Pulmonary artery endothelial cell (primary cell): ENCODE measurements at regions not wholly inside any gene's neighbourhood (a gene's known extent, or its start where the extent isn't known, plus 50 kb on each side); places are given as distances from the start of the nearest gene placed in this dataset.

Source experiments
- DNase-seq: peaks from one replicate; pipeline ENCODE4 v3.0.0-alpha.2; 2011; ENCODE audit warnings: low read depth, low spot score

DNA sequence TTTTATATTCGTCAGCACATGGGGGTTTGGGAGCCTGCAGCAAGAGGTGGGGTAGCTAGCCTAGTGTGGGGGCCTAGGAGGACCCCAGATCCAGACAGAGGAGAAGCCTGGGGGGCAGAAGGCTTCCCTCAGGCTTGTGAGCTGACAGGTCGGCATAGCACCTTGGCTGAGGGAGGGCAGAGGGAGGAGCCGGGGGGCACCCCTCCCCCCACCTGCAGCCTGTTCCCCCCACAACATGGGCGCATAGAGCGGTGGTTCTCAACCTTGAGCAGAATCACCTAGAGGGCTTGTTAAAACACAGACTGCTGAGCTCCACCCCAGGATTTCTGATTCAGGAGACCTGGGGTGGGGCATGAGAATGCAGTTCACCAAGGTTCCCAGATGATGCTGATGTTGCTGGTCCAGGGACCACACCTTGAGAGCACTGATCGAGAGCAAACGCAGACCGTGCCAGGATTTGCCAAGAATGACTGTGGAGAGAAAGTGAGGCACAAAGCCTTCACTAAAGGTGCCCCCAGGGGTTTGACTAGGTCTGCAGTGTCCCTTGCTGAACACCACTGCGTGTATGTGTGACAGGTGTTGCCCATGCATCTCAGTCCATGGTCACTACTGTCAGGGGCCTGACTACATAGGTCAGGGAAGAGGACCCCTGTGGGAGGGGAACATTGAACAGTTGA, 163.3 kb downstream of the MACROH2A1 start:
- no peak for DNase-seq

DNA sequence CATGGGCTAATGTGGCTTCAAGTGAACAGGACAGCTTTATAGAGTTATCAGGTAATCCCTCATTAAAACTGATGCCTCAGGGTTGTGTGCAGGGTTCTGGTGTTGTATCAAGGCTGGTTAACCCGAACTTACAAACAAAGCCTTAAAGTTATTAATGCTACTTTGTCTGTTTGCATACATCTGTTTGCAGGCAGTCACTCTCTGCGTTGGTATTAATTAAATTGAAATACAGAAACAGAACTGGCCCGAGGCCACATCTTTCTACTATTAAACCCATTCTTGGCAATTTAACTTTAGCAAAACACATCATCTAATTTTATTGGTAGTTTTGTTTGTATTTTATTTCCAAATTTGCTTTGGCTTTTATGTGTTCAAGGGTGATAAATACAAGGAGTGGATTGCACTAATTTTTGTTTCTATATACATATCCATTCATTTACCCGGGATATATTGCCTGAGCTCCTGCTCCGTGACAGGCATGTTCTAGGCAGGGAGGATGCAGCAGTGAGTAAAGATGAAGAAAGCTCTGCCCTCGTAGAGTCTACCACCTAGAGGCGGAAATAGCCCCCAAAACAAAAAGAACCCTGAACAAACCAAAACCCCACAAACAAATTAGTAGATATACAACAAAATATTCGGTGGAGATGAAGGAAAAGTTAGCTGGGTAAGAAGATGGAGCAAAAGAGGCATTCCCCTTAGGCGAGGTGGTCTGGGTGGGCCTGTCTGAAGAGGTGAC, 164.2 kb downstream of the MACROH2A1 start:
- DNase-seq = no peak

DNA sequence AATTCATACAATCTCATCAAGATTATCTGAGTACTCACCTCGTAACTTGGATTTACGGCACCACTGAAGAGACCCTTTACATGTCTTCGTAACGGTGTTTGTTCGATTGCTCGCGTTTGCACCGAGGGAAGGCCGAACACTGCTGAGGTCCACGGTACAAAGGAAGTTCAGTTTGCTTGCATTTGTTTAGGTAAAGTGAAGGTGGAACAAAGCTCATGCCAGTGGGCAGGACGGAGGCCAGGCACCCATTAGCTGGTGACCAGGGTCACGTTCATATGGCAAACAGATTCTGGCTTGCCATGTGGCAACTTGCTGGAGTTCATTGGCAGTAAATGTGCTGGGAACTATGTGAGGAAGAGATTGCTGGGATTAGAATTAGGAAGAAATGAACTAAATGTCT, 164.8 kb downstream of the MACROH2A1 start:
- DNase-seq = no peak

DNA sequence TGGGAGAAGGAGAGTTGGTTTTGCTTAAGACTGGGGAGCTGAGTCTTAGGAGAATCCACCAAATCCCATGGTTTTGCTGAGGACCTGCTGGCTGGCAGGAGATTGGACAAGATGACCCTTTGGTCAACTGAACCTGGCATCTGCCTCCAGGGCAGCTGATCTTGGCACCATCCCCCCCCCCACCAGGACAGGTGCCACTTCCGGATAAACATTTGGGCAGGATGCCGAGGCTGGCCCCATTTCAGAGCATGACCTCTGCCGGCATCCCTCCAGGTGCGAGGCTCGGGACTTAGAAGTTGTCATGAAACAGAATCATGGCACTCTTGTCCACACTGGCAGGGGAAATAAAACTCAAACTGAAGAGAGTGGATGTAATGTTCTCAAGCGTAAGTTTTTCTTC, 165.6 kb downstream of the MACROH2A1 start:
- DNase-seq = no peak

DNA sequence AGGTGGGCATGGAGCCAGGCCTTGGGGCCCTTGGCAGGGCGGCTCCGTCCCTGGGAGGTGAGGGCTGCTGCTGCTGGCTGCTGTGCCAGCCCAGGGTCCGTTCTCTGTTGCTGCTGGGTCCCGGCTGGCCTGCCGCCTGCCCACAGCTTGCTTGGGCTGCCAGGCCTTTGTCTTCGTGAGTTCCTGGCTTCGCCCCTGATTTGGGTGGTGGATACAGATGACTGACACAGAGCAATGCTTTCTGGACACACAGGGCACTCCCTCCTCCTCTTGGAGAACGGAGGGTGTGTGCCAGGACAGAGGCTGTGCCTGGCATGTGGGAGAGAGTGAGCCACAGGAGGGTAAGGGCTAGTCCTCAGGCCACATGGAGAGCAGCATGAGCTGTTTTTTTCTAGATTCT, 166.1 kb downstream of the MACROH2A1 start:
- DNase-seq = no peak

DNA sequence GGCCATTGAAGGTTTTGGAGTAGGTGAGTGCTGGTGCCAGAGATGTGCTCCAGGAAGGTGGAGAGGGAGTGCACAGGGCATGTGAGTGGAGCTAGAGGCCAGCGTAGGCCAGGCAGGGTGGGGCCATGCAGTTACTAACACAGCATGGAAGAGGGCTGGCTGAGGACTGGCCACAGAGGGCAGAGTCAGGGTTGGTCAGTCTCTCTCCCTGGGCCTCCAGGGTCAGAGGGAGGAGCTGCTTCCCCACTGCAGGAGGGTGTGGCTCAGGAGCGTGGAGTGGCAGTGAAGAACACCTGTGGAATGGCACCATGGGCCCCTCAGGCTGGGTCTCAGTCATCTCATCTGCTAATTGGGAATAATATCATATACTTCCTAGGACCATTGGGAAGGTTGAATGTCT, 167.7 kb downstream of the MACROH2A1 start:
- DNase-seq = no peak

DNA sequence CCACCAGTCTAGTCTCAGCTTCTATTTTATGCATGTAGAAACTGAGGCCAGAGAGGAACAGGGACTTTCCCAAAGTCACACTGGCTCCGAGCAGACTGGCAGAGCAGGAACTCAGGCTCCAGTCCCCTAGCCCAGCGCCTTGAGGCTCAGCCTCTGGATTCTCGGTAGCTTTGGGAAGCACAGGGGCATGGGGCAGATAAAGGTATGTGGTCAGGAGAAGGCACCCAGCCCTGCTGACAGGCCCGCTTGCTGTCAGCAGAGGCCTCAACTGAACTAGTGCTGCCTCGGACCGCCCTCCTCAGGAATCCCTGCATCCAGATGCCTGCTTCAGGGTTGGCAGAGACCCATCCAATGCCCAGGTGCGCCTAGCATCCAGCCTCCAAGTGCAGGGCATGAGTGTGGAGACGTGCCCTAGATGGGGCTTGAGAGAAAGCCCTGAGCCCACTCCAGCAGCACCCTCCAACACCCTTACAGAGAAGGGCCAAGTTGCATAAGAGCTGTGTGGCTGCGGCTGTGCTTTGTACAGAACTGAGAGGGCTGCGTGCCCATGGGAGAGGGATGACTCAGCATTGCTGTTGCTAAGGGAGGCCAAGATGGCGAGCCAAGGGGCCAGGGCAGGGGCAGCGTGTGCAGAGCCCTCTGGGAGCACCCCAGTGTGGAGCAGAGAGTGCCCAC, 168.6 kb downstream of the MACROH2A1 start:
- no peak for DNase-seq

DNA sequence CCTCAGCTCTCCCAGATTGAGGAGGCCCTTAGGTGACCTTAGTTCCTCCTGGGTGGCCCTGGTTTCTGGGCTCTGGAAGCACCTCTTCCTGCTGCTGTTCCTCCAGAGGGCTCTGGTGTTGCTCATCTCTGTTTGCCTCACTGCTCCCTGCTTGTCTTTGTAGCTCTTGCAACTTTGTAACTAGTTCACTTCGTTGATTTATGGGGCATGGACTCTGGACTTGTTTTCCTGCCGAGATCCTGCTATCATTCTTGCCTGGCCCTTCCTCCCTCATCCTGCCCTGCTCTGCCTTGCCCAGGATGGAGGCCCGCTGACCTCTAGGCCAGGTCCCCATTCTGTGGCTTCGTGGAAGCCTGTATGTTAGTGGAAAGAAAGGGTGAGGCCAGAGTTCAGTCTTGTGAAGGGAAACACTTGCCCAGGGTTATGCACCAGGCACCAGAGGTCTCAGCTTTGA, 169.3 kb downstream of the MACROH2A1 start:
- DNase-seq = no peak

DNA sequence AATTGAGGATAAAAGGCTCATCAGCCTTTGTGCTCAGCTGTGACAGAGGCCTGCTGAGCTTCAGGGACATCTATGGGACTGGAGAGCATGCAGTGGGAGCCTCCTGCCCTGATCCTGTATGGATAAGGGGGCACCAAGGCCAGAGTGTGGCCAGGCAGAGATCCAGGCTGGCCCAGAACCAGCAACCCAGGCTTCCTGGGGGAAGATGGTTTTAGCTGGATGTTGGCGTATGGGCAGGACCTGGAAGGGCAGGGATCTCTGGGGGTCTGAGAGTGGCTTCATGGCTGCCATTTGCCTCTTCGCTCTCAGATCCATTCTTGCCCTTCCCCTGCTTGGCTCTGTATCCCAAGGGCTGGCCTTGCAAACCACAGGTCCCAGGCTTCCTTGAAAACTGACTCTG, 169.9 kb downstream of the MACROH2A1 start:
- no peak for DNase-seq

DNA sequence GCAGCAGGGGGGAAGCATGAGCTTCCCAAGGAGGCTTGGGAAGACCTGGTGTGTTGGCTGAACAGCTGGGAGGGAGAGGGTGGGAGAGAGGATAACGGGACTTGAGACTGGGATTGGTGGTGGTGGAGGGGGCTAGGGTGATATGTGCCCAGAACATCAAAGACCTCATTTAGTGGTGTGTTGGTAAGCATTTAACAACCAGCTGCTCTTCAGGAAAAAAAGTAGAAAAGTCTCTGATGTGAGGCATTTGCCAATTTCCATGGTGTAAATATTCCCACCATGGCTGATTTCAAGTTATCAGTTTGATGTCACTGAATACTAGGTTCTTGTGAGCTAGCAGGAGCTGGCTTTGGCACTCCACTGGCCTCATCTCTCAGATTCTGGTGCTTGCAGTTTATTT, 170.8 kb downstream of the MACROH2A1 start:
- no peak for DNase-seq

DNA sequence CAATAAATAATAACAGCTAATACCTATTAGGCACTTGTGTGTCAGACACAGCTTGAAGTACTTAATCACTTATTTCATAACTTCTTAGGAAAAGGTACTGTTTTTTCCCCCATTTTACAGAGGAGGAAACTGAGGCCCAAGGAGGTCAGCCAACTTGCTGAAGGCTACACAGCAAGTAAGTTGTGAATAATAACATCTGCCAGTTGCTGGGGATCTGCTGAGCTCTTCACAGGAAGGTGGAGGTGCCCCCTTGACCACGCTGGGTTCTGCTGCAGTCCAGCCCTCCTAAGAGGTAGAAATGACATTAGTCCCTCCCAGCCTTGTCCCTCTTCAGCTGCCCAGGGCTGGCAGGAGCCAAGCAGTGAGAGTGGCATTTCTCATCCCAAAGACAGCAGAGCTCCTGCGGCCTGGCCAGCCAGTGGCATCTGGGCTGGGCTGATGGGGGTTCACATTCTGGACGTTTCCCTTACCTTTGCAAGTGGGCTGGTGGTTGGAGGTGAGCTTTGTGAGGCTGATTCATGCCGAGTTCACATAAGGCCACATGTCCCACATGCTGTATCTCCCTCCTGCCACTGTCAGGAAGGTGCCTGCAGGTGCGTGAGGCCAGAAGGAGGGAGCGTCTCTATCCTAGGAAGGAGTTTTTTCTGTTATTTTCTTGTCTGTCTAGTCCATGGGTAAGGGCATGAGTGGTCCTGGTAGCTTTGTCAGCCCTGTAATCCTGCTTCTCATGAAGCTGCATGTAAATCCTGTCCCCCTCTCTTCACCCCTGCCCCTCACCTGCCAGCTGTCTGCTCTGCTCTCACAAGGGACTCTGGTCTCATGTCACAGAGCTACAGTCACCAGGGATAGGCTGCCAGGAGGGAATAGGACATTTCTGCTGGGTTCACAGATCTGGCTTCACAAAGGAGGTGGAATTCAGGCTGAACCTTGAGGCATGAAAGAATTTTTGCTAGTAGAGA, 171.7 kb downstream of the MACROH2A1 start:
- no peak for DNase-seq

DNA sequence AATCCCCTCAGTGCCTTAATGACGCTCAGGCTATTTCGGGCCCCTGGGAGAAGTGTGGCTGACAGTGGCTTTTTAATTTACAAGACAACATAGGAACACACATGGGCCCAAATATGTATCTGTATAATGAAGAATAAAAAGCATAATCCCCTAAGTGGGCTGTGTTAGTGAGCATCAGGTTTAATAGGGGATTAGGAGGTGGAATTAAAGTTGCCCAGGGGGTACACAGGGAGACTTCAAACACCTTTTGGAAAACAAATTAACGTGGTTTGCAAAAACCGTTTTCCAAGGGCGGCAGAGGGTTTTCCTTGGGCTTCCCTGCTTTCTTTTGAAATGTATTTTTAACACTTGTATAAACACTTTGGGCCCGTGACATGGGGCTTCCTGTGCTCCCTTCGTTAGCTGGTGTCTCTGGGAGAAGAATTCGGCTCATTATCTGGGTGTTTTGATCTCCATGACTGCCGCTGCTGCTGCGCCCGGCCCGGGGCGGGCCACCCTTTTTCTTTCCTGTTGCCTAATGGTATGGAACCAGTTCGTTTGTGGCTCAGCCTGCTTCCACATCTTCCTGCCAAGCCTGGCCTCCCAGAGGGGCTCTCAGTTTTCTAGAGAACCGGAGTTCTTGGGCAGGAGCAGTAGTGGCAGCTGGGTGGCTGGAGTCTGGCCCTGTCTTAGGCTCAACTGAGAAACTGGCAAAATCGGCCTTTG, 173.0 kb downstream of the MACROH2A1 start:
- DNase-seq = no peak

DNA sequence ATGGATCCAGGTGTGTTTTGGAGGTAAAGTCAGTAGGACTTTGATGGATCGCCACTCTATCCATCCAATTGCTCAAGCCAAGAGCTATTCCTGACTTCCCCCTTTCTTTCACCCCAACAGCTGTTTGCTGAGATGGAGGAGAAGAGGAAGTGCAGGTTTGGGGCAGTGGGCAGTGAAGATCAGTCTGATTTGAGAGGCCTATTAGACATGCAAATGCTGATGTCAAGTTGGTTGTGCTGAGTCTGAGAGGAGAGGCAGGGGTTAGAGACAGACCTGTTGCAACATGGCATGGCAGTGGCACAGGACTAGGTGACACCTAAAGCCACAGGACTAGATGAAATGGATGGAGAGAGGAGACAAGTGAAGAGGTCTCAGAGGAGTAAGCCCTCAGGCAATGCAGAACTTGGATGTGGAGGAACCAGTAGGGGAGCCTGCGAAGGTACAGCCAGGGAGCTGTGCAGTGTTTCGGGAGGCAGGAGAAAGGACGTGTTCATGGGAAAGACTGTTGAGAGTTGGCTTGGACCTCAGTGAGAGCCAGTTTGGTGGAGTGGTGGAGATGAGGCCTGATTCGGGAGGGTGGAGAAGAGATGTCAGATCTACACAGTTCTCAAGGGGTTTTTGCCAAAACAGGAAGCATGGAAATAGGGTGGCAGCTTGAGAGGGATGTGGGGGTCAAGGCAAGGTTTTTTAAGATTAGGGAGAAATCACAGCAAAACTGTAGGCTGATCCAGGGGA, 175.0 kb downstream of the MACROH2A1 start:
- no peak for DNase-seq

DNA sequence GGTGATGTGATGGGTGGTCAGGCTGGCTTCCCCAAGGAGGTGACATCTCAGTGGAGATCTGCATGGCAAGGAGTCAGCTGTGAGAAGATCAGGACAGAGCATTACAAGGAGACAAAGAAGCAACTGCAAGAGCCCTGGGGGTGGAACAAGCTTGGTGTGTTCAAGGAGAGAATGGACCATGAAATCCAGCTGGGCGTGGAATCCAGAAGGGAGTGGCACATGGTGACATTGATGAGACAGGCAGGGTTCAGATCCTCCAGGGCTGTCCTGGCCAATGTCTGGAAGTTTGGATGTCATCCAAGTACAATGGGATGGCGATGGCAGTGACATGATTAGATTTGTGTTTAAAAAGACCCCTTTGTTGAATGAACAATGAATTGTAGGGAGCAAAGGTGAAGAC, 175.6 kb downstream of the MACROH2A1 start:
- DNase-seq = no peak

DNA sequence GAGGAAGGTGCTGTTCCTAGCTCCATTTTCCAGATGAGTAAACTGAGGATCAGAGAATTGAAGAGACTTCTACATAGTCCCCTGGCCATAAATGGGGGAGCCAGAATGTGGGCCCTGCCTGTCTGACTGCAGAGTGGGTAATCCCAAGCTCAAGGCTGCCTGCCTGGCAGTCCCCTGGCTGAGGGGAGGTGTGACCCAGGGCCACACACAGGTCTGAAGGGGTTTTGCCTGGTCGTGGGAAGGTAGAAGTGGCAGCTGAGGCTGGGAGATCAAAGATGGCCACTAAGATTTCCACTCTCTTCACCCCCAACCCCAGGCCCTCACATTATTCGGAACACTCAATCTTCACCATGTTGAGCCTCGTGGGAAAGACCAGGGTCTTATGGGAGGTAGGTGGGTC, 176.3 kb downstream of the MACROH2A1 start:
- no peak for DNase-seq

DNA sequence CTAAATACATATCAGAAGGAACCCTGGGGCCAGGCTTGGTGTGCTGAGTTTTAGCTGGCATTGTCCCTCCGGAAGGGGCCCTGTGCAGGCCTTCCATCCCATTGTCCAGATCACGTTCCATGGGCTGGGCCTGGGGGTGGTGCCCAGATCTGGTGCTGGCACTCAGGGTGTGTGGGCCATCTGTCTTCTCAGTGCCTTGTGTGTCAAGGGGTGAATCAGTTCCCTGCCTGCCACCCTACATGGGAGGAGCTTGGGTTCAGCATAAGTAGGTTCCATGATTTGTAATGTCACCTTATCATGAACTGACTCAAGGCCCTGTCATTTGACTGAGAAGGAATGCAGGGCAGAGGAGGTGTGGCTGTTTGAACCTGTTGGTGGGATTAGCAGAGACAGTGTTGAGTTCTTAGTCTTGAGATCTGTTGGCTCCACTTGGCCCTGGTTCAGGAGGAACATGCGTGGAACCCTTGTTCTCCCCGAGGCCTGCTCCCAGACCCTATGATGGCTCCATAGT, 176.8 kb downstream of the MACROH2A1 start:
- no peak for DNase-seq

DNA sequence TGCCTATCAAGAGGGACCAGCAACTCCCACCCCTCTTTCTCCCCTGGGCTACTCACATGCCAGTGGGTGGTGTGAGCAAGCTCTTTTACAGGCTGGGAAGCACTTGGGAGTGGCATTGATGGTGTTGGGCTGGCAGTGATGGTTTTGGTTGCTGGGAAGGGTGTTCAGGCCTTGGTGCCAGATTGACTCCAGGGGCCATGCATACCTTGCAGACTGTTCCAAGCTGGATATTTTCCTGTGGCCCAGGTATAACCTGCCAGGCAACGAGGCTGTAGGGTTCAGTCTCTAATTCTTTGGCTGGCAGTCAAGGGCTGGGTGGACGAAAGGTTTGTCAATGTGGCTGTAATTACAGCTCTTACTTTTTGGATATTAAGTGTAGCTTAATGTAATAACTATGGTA, 177.3 kb downstream of the MACROH2A1 start:
- DNase-seq = no peak

DNA sequence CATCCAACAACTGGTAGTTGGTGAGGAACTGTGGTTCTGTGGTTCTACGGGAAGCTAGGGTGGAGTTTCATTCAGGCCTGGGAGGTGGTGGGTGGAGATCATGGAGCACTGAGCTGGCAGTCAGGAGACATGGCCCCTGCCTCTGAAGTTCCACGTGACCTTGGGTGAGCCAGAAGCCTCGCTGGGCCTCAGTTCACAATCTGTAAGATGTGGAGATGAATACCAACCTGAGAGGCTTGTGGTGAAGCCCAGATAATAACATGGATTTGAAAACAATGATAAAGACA, 177.9 kb downstream of the MACROH2A1 start:
- DNase-seq = no peak

DNA sequence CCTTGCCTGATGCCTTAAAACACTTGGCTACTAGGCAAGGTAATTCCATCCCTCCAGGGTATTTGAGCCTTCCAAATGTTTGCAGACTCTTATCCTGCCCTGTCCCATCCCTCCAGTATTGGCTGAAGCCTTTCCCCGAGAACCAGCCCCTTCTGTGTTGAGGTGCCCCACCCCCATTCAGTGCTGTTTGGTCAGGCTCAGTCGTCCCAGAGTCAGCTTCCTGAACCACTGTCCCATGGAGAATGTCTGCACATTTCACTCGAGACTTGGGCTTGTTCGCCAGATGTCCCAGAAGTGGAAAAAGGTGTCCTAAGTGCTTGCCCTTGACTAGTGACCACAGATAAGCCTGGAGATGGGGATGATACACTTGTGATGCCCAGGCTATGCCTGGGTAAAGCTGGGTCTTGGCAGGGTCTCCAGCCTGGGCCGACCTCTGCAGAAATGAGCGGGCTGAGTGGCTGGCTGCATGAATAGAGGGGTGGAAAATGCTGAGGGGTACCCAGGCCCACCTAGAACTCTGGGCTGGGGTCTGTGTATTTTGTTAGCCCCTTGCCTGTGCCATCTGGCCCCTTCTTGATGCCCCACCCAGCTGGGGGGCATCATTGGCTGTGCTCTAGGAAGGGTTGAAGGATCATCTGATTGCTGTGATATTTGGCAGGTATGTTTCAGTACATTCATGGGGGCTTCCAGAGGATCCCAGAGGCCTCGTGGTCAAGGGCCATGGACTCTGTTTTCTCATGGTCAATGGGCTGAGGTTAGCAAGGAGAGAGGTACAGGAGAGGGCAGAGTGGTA, 178.4 kb downstream of the MACROH2A1 start:
- DNase-seq = no peak
